ENCODE measurements at regions not wholly inside any gene's neighbourhood (a gene's known extent, or its start where the extent isn't known, plus 50 kb on each side); places are given as distances from the start of the nearest gene placed in this dataset.
A peak's percentile ranks its signal among the peaks of the same experiment; 100 is the strongest.

- Histone ChIP-seq H3K9me2 (ENCODE audit: insufficient read depth, low read length) (no peaks in the 10 kb centered on the region), H3K9me3 (ENCODE audit: low read length) (no peaks in the 10 kb centered on the region), H3K9ac (ENCODE audit: low read length) (no peak overlapping the region), H3K4me3 (ENCODE audit: low read length) (no peak overlapping the region), H3K36me3 (ENCODE audit: insufficient read depth, low read length) (no peaks in the 10 kb centered on the region), H3K79me2 (replicated peaks; ENCODE audit: insufficient read depth, low read length) (no peaks in the 10 kb centered on the region), H3K27me3 (ENCODE audit: insufficient read depth, low read depth, low read length) (no peaks in the 10 kb centered on the region), H2AFZ (ENCODE audit: low read depth, low read length) (no peak overlapping the region), H3K27ac (ENCODE audit: low read length) (peak overlapping the region; percentile 43), H3F3A (ENCODE audit: insufficient read depth, low read length, poor library complexity, severe bottlenecking) (no peaks in the 10 kb centered on the region), H4K20me1 (ENCODE audit: insufficient read depth) (no peaks in the 10 kb centered on the region), H3K4me2 (ENCODE audit: low read length) (no peak overlapping the region)
- TF ChIP-seq POLR2AphosphoS5 (IDR thresholded peaks at IDR 0.05): peak; percentile 58
- TF ChIP-seq MXI1 (conservative IDR thresholded peaks at IDR 0.05; ENCODE audit: poor library complexity, severe bottlenecking): no peak
- no peak for TF ChIP-seq SMC3 (conservative IDR thresholded peaks at IDR 0.05; ENCODE audit: poor library complexity)
- peak; percentile 15 for TF ChIP-seq EP300 (conservative IDR thresholded peaks at IDR 0.05; ENCODE audit: poor library complexity, severe bottlenecking)
- no peak for TF ChIP-seq EZH2 (IDR thresholded peaks at IDR 0.05; ENCODE audit: borderline replicate concordance, insufficient read depth, low read length, poor library complexity, severe bottlenecking)
- TF ChIP-seq CTCF (IDR thresholded peaks at IDR 0.05; ENCODE audit: poor library complexity, severe bottlenecking): no peak
- no peak for TF ChIP-seq TAF1 (IDR thresholded peaks at IDR 0.05; ENCODE audit: low read depth)
- TF ChIP-seq REST (IDR thresholded peaks at IDR 0.05; ENCODE audit: borderline replicate concordance): peak; percentile 57
- TF ChIP-seq RAD21 (conservative IDR thresholded peaks at IDR 0.05): no peak
These were observed 398.7 kb upstream of the PDZRN3 start for GRCh38 chr3:74023395-74023794.

GRCh38 chr3:74021449-74021848 lies 396.7 kb upstream of the PDZRN3 start:
- no peaks in the 10 kb centered on the region for H3F3A ChIP-seq (ENCODE audit: insufficient read depth, low read length, poor library complexity, severe bottlenecking)
- no peaks in the 10 kb centered on the region for H3K79me2 ChIP-seq (replicated peaks; ENCODE audit: insufficient read depth, low read length)
- no peaks in the 10 kb centered on the region for H3K9me3 ChIP-seq (ENCODE audit: low read length)
- TF ChIP-seq POLR2AphosphoS5 (IDR thresholded peaks at IDR 0.05) (no peak), MXI1 (conservative IDR thresholded peaks at IDR 0.05; ENCODE audit: poor library complexity, severe bottlenecking) (no peak), CTCF (IDR thresholded peaks at IDR 0.05; ENCODE audit: poor library complexity, severe bottlenecking) (no peak), EP300 (conservative IDR thresholded peaks at IDR 0.05; ENCODE audit: poor library complexity, severe bottlenecking) (no peak)
- no peaks in the 10 kb centered on the region for H4K20me1 ChIP-seq (ENCODE audit: insufficient read depth)
- no peaks in the 10 kb centered on the region for H3K36me3 ChIP-seq (ENCODE audit: insufficient read depth, low read length)
- H3K9ac ChIP-seq (ENCODE audit: low read length): no peak overlapping the region
- no peak overlapping the region for H3K4me3 ChIP-seq (ENCODE audit: low read length)
- no peak overlapping the region for H3K4me2 ChIP-seq (ENCODE audit: low read length)
- H3K27me3 ChIP-seq (ENCODE audit: insufficient read depth, low read depth, low read length): no peaks in the 10 kb centered on the region
- no peaks in the 10 kb centered on the region for H3K9me2 ChIP-seq (ENCODE audit: insufficient read depth, low read length)
- no peak overlapping the region for H3K27ac ChIP-seq (ENCODE audit: low read length)
- H2AFZ ChIP-seq (ENCODE audit: low read depth, low read length): no peak overlapping the region
